ENCODE measurements at regions not wholly inside any gene's neighbourhood (a gene's known extent, or its start where the extent isn't known, plus 50 kb on each side); places are given as distances from the start of the nearest gene placed in this dataset.

DNA sequence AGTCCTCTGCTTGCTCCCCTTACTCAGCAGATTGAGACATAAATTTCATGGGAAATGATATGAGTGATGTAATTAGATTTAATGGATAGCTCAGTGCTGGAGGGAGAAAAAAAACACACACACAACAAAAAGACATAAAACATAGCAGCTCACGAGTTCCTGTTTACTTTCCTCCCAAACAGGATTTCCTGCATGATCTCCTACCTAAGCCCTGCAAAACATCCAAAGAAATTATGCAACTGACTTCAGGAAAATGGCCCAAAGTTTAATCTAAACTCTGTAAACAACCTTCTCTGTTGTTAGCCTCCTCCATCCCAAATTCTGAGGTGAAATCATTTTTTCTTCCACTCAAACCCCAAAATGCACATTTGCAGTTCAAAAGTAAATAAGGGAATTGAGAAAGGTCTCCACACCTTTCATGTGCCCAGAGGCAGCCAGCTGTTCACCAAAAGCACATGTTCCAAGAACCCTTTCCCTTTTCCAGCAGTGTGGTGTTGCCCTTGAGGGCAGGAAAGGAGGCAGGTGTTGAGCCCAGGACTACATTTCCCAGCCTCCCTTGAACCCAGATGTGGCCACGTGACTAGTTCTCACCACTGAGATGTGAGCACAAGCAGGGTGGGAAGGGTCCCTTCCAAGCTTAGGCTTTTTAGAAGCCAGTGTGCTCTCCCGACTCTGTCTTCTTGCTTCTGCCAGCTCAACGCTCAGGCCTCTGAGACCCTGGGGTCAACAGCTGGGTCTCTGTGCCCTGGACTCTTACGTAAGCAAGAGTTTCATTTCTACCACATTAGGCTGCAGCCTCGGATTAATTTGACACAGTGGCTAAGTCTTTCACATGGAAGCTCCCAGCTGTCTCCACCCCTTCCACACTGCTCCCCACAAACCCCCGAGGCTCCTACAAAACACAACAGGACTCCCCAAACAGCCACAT lies 301.2 kb downstream of the CTTN start:
- no peak for DNase-seq (ENCODE audit: low read depth)

DNA sequence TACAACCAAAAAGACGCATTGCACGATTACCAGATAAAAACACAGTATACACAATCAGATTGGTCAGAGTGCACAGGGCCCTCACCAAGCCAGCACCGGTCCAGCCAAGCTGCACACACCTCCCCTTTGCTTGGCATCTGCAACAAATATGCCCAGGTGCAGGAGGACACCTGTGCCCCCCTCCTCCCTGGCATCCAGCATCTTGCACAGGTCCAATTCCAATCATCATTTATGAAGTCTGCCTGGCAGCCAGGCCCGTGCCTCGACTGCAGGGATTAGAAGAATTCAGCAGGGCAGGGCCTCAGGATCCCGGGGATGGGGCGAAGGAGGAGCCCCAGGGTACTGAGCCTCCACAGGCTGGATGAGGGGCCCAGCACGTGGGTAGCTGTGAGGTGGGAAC lies 302.1 kb downstream of the CTTN start:
- no peak for DNase-seq (ENCODE audit: low read depth)

GRCh38 chr11:70700871-70701270 lies 302.5 kb downstream of the CTTN start:
- DNase-seq (ENCODE audit: low read depth): no peak

DNA sequence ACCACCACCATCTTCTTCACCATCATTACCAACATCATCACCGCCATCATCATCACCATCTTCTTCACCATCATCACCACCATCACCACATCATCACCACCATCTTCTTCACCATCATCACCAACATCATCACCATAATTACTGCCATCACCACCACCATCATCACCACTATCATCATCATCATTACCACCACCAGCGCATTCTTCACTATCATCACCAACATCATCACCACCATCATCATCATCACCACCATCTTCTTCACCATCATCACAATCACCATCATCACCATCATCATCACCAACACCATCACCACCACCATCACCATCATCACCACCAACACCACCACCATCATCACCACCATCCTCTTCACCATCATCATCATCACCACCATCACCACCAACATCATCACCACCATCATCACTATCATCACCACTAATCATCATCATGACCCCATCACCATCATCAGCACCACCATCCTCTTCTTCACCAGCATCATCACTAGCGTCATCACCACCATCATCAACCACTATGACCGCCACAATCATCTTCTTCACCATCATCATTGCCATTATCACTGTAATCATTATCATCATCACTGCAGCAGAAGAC lies 303.8 kb downstream of the CTTN start:
- no peak for DNase-seq (ENCODE audit: low read depth)

- no peak for DNase-seq (ENCODE audit: low read depth)
Observed at GRCh38 chr11:70703141-70704064, 305.1 kb downstream of the CTTN start.

DNA sequence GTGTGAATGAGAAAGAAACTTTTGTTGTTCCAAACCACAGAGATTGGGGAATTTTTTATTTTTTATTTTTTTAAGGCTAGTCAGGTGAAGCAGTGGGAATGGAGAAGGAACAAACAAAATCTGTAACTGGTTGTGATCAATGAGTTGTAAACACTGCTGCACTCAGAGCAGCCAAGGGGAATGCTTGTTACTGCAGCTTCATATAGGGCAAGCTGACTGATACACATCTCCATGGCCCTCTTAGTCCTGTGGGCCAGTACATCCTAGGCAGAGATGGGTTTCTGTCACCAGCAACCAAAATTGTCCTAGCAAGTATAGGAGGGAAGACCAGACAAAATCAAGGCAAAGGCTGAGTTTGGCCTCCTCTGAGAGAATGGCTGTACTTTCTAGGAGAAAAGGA lies 306.8 kb downstream of the CTTN start:
- no peak for DNase-seq (ENCODE audit: low read depth)

GRCh38 chr11:70705930-70706329 lies 307.6 kb downstream of the CTTN start:
- no peak for DNase-seq (ENCODE audit: low read depth)

- no peak for DNase-seq (ENCODE audit: low read depth)
Observed at GRCh38 chr11:70707821-70708220, 309.5 kb downstream of the CTTN start.

DNA sequence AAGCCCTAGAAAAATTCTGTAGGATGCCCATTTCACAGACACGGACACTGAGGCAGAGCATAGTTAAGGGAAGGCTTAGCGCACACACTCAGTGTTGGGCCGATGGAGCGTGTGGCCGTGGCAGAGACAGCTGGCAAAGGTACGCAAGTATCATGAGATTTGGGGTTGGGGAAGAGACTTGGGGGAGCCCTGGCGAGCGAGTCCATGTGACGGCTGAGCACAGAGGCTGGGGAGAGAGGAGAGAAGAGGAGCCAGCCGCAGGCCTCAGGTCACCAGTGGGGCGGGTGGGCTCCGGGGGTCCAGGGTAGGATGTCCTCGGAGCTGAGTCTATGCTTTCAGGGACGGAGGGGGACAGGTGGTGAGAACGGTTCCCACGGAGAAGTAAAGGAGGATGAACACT lies 311.3 kb downstream of the CTTN start:
- no peak for DNase-seq (ENCODE audit: low read depth)

- no peak for DNase-seq (ENCODE audit: low read depth)
Observed at GRCh38 chr11:70710192-70710591, 311.9 kb downstream of the CTTN start.

- no peak for DNase-seq (ENCODE audit: low read depth)
Observed at GRCh38 chr11:70710601-70711000, 312.3 kb downstream of the CTTN start.

DNA sequence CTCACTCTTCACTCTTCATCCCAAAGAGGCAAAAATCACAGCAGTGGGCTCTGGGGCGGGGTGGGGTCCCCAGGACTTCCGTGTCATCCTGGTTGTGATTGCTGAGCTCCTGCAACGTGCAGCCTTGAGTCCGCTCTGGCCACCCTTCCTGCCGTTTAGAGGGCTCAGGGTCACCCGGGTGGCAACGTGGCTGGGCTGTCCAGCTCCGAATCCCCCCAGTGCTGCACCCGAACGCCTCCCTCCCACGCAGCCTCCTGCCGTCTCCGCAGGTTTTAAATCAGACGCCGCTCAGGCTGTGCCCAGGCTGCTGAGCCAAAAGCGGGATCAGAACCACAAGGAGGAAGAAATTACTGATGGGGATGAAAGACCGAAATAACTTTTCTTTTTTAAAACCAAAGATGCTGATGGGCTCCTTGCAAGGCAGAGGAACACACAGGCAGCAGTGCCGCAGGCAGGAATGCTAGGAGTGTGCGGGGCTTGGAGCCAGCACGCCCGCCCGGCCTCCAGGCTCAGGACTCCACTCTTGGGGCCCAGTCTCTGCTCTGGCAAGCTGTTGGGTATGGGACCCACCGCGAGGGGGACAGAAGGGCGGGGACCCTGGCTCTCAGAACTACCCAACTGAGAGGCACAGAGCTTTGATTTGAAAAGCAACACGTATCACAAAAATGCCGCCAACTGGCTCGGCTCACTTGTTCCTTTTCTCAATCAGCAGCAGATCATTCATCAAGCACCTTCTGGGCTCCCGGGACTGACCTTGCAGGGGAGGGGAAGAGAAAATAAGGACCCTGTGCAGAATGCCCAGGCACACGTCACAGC lies 313.0 kb downstream of the CTTN start:
- DNase-seq (ENCODE audit: low read depth): no peak

DNA sequence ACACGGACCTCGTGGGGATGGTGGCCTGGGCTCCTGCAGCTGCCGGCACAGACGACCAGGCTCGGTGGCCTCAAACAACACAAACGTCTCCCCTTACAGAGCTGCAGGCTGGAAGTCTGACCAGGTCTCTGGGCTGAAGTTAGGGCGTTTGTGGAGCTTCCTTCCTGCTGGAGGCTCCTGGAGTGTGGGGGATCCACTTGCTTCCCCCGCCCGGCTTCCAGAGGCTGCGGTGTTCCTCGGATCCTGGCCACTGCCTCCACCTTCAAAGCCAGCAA lies 313.5 kb downstream of the CTTN start:
- no peak for DNase-seq (ENCODE audit: low read depth)

DNA sequence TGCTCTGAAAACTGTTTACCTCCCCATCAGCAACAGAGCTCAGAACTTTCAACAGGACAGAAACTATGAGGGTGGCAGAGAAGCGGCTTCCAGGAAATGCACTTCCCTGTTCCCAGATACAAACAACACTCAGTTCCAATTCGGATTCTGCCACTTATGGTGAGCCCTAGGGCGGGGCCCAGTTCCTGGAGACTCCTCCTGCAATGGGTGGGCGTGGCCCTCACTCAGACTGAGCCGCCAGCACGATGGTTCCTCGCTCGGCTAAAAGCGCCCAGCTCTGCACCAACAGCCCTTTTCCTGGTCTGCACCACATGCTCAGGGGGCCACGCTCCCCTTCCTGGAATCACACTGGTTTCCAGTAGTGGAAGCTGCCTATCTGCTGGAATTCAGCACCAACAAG lies 314.1 kb downstream of the CTTN start:
- no peak for DNase-seq (ENCODE audit: low read depth)

GRCh38 chr11:70713086-70713835 lies 314.9 kb downstream of the CTTN start:
- no peak for DNase-seq (ENCODE audit: low read depth)

DNA sequence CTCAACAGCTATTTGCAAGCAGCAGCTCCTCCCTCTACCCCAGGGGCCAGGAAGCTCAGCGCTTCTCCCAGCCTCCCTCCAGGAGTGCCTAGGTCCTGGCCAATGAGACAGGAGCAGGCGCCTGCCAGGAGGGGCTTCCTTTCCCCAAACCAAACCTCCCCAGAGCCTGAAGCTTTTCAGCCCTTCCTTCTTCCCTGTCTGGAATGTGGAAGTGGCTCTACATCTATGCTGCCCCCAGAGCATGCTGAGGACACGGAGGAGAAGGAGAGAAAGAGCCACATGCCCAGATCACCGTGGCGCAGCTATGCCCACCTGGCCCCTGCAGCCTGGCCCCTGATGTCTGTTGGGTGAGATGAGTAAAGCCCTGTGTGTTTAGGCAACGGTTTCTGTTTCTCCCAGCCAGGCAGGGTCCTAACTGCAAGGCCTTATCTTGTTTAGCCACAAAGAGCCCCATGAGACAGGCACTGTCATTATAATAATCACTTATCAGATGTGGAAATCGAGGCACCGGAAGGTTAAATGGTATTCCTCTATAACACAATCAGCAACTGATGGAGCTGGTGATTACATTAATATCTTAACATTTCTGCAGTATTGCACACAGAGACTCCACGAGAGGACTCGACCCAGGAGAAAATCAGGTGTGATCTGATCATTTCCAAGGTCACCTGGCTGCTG lies 315.8 kb downstream of the CTTN start:
- no peak for DNase-seq (ENCODE audit: low read depth)

DNA sequence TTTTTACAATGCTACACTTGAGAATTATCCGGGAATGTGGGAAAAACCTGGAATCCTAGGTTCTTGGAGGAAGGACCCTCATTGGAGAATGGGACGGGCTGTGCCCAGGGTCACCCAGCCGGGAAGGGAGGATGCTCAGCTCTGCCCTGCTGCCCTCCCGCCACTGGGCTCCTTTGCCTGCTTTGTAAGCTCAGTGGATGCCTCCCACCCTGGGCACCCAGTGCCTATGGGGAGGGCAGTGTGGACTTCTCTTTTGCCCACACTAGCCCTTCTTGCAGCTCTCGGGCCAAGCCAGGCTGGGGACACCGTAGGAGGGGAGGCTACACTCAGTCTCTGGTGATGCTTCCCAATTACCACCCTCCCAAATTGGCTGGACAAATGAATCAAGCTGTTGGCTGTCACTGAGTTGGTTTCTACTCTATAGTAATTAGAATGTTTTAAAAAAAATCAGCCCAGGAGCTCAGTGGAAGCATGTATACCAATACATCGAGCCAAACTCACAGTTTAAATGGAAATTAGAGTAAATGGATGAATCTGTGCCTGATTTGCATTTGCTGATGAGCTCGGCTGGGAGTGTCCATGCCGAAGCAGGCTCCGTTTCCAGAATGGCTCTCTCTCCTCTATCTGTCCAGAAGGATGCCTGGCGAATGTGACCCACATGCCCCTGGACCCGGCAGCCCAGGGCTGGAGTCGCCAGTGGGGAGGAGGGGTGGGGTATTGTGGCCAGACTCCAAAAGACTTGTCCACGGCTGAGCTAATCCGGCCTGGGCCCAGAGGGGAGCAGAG lies 317.0 kb downstream of the CTTN start:
- DNase-seq (ENCODE audit: low read depth): no peak

GRCh38 chr11:70716216-70716615 lies 317.9 kb downstream of the CTTN start:
- DNase-seq (ENCODE audit: low read depth): no peak
